ENCODE measurements at regions not wholly inside any gene's neighbourhood (a gene's known extent, or its start where the extent isn't known, plus 50 kb on each side); places are given as distances from the start of the nearest gene placed in this dataset.

DNA sequence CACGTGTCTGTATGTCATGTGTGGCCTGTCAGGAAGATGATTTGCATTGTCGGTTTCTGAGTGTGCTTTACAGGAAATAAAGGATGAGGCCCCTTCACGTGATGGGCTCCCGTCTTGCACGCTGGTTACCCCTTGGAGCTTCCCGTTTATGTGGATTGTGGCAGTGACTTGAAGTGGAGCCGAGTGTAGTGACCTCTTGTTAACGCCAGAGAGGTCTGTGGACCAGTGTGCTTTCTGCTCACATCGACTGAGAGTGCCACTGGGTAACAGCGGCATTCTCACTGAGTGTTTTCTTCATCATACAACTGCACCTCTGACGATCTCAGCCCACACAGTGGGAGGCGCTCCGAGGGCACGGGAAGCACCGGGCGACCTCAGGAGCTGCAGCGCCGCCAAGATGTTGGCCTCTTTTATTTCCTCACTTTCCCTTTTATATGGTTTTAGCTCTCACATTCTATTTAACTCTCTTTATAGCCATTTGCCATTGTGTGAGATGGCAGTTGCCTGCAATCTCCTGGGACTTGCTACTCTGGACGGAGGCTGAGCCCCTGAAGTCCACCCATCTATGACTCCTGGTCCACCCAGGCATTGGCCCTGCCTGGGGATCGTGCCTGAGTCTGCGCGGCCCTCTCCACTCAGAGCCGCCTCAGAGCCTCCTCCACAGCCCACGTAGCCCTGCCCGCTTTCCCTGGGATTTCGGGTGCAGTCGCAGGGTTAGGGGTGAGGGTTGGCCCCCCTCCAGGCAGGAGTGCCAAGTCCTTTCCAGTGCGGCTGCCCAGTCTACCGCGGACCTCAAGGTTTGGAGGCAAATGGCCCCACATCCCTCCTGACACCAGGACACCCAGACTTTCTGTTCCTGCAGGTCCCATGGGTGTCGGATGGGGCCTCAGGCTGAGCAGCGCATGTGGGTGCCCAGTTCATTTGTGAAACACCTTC, 238.9 kb downstream of the ERMARD start:
- TF ChIP-seq, protein P1, sequence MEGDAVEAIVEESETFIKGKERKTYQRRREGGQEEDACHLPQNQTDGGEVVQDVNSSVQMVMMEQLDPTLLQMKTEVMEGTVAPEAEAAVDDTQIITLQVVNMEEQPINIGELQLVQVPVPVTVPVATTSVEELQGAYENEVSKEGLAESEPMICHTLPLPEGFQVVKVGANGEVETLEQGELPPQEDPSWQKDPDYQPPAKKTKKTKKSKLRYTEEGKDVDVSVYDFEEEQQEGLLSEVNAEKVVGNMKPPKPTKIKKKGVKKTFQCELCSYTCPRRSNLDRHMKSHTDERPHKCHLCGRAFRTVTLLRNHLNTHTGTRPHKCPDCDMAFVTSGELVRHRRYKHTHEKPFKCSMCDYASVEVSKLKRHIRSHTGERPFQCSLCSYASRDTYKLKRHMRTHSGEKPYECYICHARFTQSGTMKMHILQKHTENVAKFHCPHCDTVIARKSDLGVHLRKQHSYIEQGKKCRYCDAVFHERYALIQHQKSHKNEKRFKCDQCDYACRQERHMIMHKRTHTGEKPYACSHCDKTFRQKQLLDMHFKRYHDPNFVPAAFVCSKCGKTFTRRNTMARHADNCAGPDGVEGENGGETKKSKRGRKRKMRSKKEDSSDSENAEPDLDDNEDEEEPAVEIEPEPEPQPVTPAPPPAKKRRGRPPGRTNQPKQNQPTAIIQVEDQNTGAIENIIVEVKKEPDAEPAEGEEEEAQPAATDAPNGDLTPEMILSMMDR (IDR thresholded peaks at IDR 0.05; ENCODE audit: insufficient read depth, low read length, poor library complexity, severe bottlenecking), result no peak
- no peak for TF ChIP-seq EZH2phosphoT487 (conservative IDR thresholded peaks at IDR 0.05; ENCODE audit: low read length)

Data from SU-DHL-6 (cell line).